Testis (tissue), 2 donors: ENCODE measurements at regions not wholly inside any gene's neighbourhood (a gene's known extent, or its start where the extent isn't known, plus 50 kb on each side); places are given as distances from the start of the nearest gene placed in this dataset.

Experiments
- DNase-seq: peaks from one replicate; pipeline ENCODE4 v3.0.0-alpha.2; 2019
- H3K27ac ChIP-seq, 2 donors: fragments of 200-600 bp; sonication (generic); one replicate each; pipeline ENCODE4 v1.5.1; 2019
- H3K27me3 ChIP-seq: fragments of 200-600 bp; sonication (generic); one replicate; pipeline ENCODE4 v1.5.1; 2019
- H3K36me3 ChIP-seq: fragments of 200-600 bp; sonication (generic); one replicate; pipeline ENCODE4 v1.5.1; 2017; ENCODE audit warnings: low read depth; ENCODE audit errors: missing control alignments
- H3K4me1 ChIP-seq: fragments of 200-600 bp; sonication (generic); one replicate; pipeline ENCODE4 v1.5.1; 2019
- H3K4me3 ChIP-seq, 2 donors: fragments of 200-600 bp; sonication (generic); one replicate each; pipeline ENCODE4 v1.5.1; 2017 to 2019
- H3K9me3 ChIP-seq: fragments of 200-600 bp; sonication (generic); one replicate; pipeline ENCODE4 v1.5.1; 2017
- CTCF ChIP-seq, 3 experiments: fragments of 450-650 bp in 2 of 3; fragments of 200-600 bp in 1 of 3; sonication (generic) in 1 of 3; IDR thresholded peaks; one replicate each; pipeline ENCODE4 v1.5.1; 2016 to 2019; ENCODE audit warnings: antibody characterized with exemption in 3 of 3, mild to moderate bottlenecking in 2 of 3, moderate library complexity in 1 of 3
- POLR2A ChIP-seq: fragments of 450-650 bp; IDR thresholded peaks from one replicate; pipeline ENCODE4 v1.6.1; 2017; ENCODE audit warnings: antibody characterized with exemption, mild to moderate bottlenecking, moderate library complexity
- WGBS, 2 donors: methylation state at CpG; one replicate each; pipeline ENCODE4 v1.1.5; 2018; 5-methylcytosine and 5-hydroxymethylcytosine counted together
- intact Hi-C: fragments of 100-400 bp; cut with DNase I; formaldehyde crosslinking; loops from one replicate; pipeline ENCODE4 v1.15.1; 2023; ENCODE audit warnings: low total_unique reads

DNA sequence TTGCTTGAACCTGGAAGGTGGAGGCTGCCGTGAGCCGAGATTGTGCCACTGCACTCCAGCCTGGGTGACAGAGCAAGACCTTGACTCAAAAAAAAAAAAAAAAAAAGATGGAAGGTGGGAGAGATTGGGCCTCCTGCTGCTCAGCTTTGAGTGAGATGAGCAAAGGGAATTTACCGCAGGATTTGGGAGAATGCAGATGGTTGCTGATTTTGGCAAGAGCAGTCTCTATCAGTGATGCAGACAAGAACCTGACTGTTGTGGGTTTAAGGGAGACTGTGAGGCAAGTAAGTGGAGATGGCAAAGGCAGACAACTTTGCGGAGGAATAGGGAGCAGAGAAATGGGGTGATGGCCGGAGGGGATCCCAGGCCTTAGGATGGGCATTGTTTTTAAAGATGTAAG is 1140.8 kb upstream of the AUTS2 start:
- 87 to 92% methylated on average over 5 of the region's 5 CpGs for WGBS, 2 donors
- no peaks in the 10 kb centered on the region for H3K9me3 ChIP-seq
- H3K27ac ChIP-seq, result no peak overlapping the region
- intact Hi-C loops, result no loop called here
- H3K4me3 ChIP-seq, result no peak overlapping the region
- no peaks in the 10 kb centered on the region for H3K27me3 ChIP-seq
- H3K36me3 ChIP-seq, result no peaks in the 10 kb centered on the region
- DNase-seq, result no peak
- H3K4me1 ChIP-seq, result no peaks in the 10 kb centered on the region
- TF ChIP-seq POLR2A, result no peak
- TF ChIP-seq CTCF (IDR thresholded peaks at IDR 0.05), result no peak

GRCh38 chr7:68458010-68458908 is 1140.0 kb upstream of the AUTS2 start:
- no peak overlapping the region for H3K27ac ChIP-seq
- TF ChIP-seq CTCF (IDR thresholded peaks at IDR 0.05) (no peak), POLR2A (no peak)
- intact Hi-C loops, result no loop called here

GRCh38 chr7:68461430-68461829 is 1136.8 kb upstream of the AUTS2 start:
- Histone ChIP-seq H3K36me3 (no peaks in the 10 kb centered on the region), H3K4me1 (no peaks in the 10 kb centered on the region), H3K4me3 (no peak overlapping the region), H3K27ac (no peak overlapping the region), H3K27me3 (no peaks in the 10 kb centered on the region), H3K9me3 (no peaks in the 10 kb centered on the region)
- intact Hi-C loops, result no loop called here
- no peak for DNase-seq
- WGBS, 2 donors, result 21 to 29% methylated on average over 1 to 2 of the region's 2 CpGs
- TF ChIP-seq CTCF (IDR thresholded peaks at IDR 0.05), result no peak
- no peak for TF ChIP-seq POLR2A

More at GRCh38 chr7:68458010-68458908, 1140.0 kb upstream of the AUTS2 start:
- no peak overlapping the region for H3K4me3 ChIP-seq
- DNase-seq, result no peak
- H3K4me1 ChIP-seq, result no peaks in the 10 kb centered on the region
- H3K36me3 ChIP-seq, result no peaks in the 10 kb centered on the region
- WGBS, 2 donors, result 61 to 70% methylated on average over 5 of the region's 5 CpGs
- H3K9me3 ChIP-seq, result no peaks in the 10 kb centered on the region
- no peaks in the 10 kb centered on the region for H3K27me3 ChIP-seq

DNA sequence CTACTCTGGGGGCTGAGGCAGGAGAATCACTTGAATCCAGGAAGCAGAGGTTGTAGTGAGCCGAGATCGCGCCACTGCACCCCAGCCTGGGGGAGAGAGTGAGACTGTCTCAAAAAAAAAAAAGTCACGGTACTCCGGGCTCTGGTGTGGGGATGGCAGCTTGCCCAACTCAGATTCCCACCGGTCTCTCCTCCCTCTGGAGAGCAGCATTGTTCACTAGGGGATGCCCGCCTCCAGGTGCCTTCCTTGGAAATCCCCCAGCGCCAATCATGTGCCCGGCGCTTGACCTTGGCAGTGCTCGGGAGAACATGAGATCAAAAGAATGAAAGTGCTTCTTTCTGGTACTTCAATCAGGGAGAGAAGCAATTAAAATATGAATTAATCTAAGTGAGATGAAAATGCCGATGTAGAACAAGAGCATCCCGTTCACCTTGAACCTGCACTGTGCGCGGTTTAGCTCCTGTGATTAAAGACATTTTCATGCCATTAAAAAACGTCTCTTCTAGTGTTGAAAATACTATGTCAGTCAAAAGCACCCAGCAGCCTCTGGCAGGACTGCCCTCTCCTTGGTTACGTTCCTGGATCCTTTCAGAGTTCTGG is 1127.3 kb upstream of the AUTS2 start:
- WGBS, 2 donors, result 5 to 14% methylated on average over 15 to 17 of the region's 17 CpGs
- Histone ChIP-seq H3K36me3 (no peaks in the 10 kb centered on the region), H3K4me3 (no peak overlapping the region), H3K27me3 (no peaks in the 10 kb centered on the region), H3K9me3 (no peaks in the 10 kb centered on the region), H3K4me1 (peaks cover 11% of the 10 kb centered on the region), H3K27ac (no peak overlapping the region)
- intact Hi-C loops, result no loop called here
- TF ChIP-seq CTCF (IDR thresholded peaks at IDR 0.05) (no peak), POLR2A (no peak)
- peak; percentile 47 for DNase-seq
